LNCAP (cell line): ENCODE measurements at regions not wholly inside any gene's neighbourhood (a gene's known extent, or its start where the extent isn't known, plus 50 kb on each side); places are given as distances from the start of the nearest gene placed in this dataset.

Experiments
- CTCF ChIP-seq: fragments of 450-650 bp; IDR thresholded peaks from 2 replicates; pipeline ENCODE4 v1.5.1; 2017; ENCODE audit warnings: mild to moderate bottlenecking

GRCh38 chr9:81073821-81074220, 615.5 kb downstream of the TLE1 start:
- TF ChIP-seq CTCF = no peak

- no peak for TF ChIP-seq CTCF
Measured at GRCh38 chr9:81072758-81073157, 616.6 kb downstream of the TLE1 start.

GRCh38 chr9:81071108-81071507, 618.2 kb downstream of the TLE1 start:
- no peak for TF ChIP-seq CTCF

GRCh38 chr9:81070689-81071088, 618.7 kb downstream of the TLE1 start:
- no peak for TF ChIP-seq CTCF

- TF ChIP-seq CTCF = no peak
Measured at GRCh38 chr9:81069923-81070322, 619.4 kb downstream of the TLE1 start.

GRCh38 chr9:81069038-81069795, 620.1 kb downstream of the TLE1 start:
- no peak for TF ChIP-seq CTCF

- TF ChIP-seq CTCF = no peak
Measured at GRCh38 chr9:81058782-81059181, 630.6 kb downstream of the TLE1 start.
